ENCODE measurements at regions not wholly inside any gene's neighbourhood (a gene's known extent, or its start where the extent isn't known, plus 50 kb on each side); places are given as distances from the start of the nearest gene placed in this dataset.

DNA sequence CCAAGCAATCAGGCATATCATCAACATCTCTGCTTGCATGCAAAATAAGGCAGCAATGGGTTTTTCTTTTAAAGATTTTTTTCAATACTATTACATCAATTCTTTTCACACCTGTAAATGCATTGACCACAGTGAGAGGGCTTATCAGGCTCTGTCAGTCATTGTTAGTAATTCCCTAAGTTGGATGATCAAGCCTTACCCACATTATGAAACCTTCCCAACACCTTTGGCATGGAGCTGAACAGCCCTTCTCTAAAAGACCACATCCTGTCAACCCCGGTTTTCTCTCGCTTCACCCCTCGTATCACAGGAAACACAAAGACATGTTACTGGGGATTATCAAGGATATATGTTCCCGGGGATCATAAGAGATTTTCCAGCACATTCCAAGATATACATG lies 135.2 kb upstream of the SLC24A5 start:
- TF ChIP-seq CTCF (IDR thresholded peaks at IDR 0.05), result no peak

GRCh38 chr15:47987461-47987860 lies 133.3 kb upstream of the SLC24A5 start:
- no peak for TF ChIP-seq CTCF (IDR thresholded peaks at IDR 0.05)

GRCh38 chr15:47987908-47988532 lies 132.8 kb upstream of the SLC24A5 start:
- TF ChIP-seq CTCF (IDR thresholded peaks at IDR 0.05), result peak; percentile 59

DNA sequence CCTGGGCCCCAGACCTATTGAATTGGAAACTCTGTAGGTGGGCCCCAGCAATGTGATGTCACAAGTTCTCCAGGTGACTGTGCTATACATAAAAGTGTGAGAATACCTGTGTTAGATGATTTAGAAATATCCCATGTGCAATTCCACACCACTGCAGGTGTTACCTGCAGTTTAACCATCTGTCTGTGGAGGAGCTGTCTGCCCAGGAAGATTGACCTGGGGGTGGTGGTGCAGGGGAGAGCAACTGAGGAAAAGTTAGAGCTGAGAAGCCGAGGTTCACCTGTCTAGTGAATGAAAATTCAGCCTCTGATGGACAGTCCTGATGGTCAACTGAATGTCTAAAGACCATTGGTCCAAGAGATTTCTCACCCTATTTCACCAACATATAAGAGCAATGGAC lies 132.2 kb upstream of the SLC24A5 start:
- no peak for TF ChIP-seq CTCF (IDR thresholded peaks at IDR 0.05)

GRCh38 chr15:47990821-47991220 lies 130.0 kb upstream of the SLC24A5 start:
- no peak for TF ChIP-seq CTCF (IDR thresholded peaks at IDR 0.05)

- TF ChIP-seq CTCF (IDR thresholded peaks at IDR 0.05), result no peak
Measured at GRCh38 chr15:47991357-47991756, 129.4 kb upstream of the SLC24A5 start.

DNA sequence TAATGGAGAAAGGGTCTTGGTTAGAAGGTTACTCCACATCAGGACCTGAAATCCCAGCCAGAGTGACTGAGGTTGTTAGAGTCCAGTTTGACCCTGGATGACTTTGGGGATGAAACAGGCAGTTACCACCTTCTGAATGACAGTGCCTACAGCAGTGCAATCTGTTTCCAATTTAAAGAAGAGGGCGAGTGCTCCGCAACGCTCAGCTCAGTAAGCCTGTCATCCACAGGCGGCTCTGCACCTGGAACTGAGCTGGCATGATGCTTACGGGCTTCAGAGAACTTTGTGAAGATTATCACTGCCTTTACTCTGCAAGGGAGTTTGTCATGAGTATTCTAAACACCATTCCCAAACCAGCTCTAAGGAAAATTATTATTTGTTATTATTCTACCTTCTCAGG lies 127.7 kb upstream of the SLC24A5 start:
- TF ChIP-seq CTCF (IDR thresholded peaks at IDR 0.05), result no peak
